ENCODE measurements at regions not wholly inside any gene's neighbourhood (a gene's known extent, or its start where the extent isn't known, plus 50 kb on each side); places are given as distances from the start of the nearest gene placed in this dataset.

- TF ChIP-seq CTCF (IDR thresholded peaks at IDR 0.05; ENCODE audit: low read length) (no peak), EZH2 (IDR thresholded peaks at IDR 0.05; ENCODE audit: borderline replicate concordance, low read length) (no peak)
These were observed 224.5 kb upstream of the PGRMC2 start for GRCh38 chr4:128512161-128512560.
